ENCODE measurements at regions not wholly inside any gene's neighbourhood (a gene's known extent, or its start where the extent isn't known, plus 50 kb on each side); places are given as distances from the start of the nearest gene placed in this dataset.

GRCh38 chr2:88831792-88832248 is 140.3 kb downstream of the RPIA start:
- H3K4me1 ChIP-seq (ENCODE audit: control insufficient read depth, insufficient read depth, low read length): no peaks in the 10 kb centered on the region
- peaks cover 38% of the 10 kb centered on the region for H3K9me3 Mint-ChIP-seq
- no peaks in the 10 kb centered on the region for H3K9me3 ChIP-seq (ENCODE audit: control insufficient read depth, low read length)
- no peak overlapping the region for H3K4me3 Mint-ChIP-seq
- no peaks in the 10 kb centered on the region for H3K4me1 Mint-ChIP-seq
- H3K36me3 ChIP-seq (ENCODE audit: control insufficient read depth, insufficient read depth, low read length): no peaks in the 10 kb centered on the region
- peak; percentile 69 for DNase-seq
- no peak overlapping the region for H3K4me3 ChIP-seq (ENCODE audit: low read length)
- H3K27me3 ChIP-seq (ENCODE audit: control insufficient read depth, insufficient read depth, low read length, poor library complexity, severe bottlenecking): no peaks in the 10 kb centered on the region
- H3K36me3 Mint-ChIP-seq (ENCODE audit: low read depth): no peaks in the 10 kb centered on the region
- no peaks in the 10 kb centered on the region for H3K27me3 Mint-ChIP-seq (ENCODE audit: insufficient read depth)
- H3K27ac ChIP-seq (ENCODE audit: low read depth, low read length): no peak overlapping the region
- H3K9ac ChIP-seq (ENCODE audit: extremely low read depth, low read length, poor library complexity, severe bottlenecking): no peak overlapping the region
- WGBS, 2 experiments (ENCODE audit: insufficient coverage in 1 of 2, insufficient read length in 1 of 2): 43 to 76% methylated on average over 4 to 7 of the region's 7 CpGs
- no peak overlapping the region for H3K27ac Mint-ChIP-seq
- TF ChIP-seq CTCF (conservative IDR thresholded peaks at IDR 0.05): peak; percentile 84

GRCh38 chr2:88832311-88832991 is 141.0 kb downstream of the RPIA start:
- no peaks in the 10 kb centered on the region for H3K27me3 Mint-ChIP-seq (ENCODE audit: insufficient read depth)
- Histone ChIP-seq H3K4me1 (ENCODE audit: control insufficient read depth, insufficient read depth, low read length) (no peaks in the 10 kb centered on the region), H3K27me3 (ENCODE audit: control insufficient read depth, insufficient read depth, low read length, poor library complexity, severe bottlenecking) (no peaks in the 10 kb centered on the region), H3K9me3 (ENCODE audit: control insufficient read depth, low read length) (no peaks in the 10 kb centered on the region), H3K36me3 (ENCODE audit: control insufficient read depth, insufficient read depth, low read length) (no peaks in the 10 kb centered on the region), H3K27ac (ENCODE audit: low read depth, low read length) (no peak overlapping the region), H3K9ac (ENCODE audit: extremely low read depth, low read length, poor library complexity, severe bottlenecking) (no peak overlapping the region), H3K4me3 (ENCODE audit: low read length) (no peak overlapping the region)
- H3K27ac Mint-ChIP-seq: no peak overlapping the region
- no peaks in the 10 kb centered on the region for H3K4me1 Mint-ChIP-seq
- H3K36me3 Mint-ChIP-seq (ENCODE audit: low read depth): no peaks in the 10 kb centered on the region
- peaks cover 35% of the 10 kb centered on the region for H3K9me3 Mint-ChIP-seq
- DNase-seq: no peak
- no peak for TF ChIP-seq CTCF (conservative IDR thresholded peaks at IDR 0.05)
- no peak overlapping the region for H3K4me3 Mint-ChIP-seq
- WGBS, 2 experiments (ENCODE audit: insufficient coverage in 1 of 2, insufficient read length in 1 of 2): 86 to 93% methylated on average over 4 to 8 of the region's 8 CpGs

GRCh38 chr2:88832992-88833389 is 141.5 kb downstream of the RPIA start:
- Histone ChIP-seq H3K9me3 (ENCODE audit: control insufficient read depth, low read length) (no peaks in the 10 kb centered on the region), H3K4me1 (ENCODE audit: control insufficient read depth, insufficient read depth, low read length) (no peaks in the 10 kb centered on the region), H3K27ac (ENCODE audit: low read depth, low read length) (no peak overlapping the region), H3K36me3 (ENCODE audit: control insufficient read depth, insufficient read depth, low read length) (no peaks in the 10 kb centered on the region), H3K9ac (ENCODE audit: extremely low read depth, low read length, poor library complexity, severe bottlenecking) (no peak overlapping the region), H3K27me3 (ENCODE audit: control insufficient read depth, insufficient read depth, low read length, poor library complexity, severe bottlenecking) (no peaks in the 10 kb centered on the region), H3K4me3 (ENCODE audit: low read length) (no peak overlapping the region)
- 90 to 92% methylated on average over 1 of the region's 1 CpG for WGBS, 2 experiments (ENCODE audit: insufficient coverage in 1 of 2, insufficient read length in 1 of 2)
- no peak for DNase-seq
- no peaks in the 10 kb centered on the region for H3K36me3 Mint-ChIP-seq (ENCODE audit: low read depth)
- no peaks in the 10 kb centered on the region for H3K27me3 Mint-ChIP-seq (ENCODE audit: insufficient read depth)
- H3K27ac Mint-ChIP-seq: no peak overlapping the region
- H3K4me3 Mint-ChIP-seq: no peak overlapping the region
- TF ChIP-seq CTCF (conservative IDR thresholded peaks at IDR 0.05): no peak
- peaks cover 33% of the 10 kb centered on the region for H3K9me3 Mint-ChIP-seq
- H3K4me1 Mint-ChIP-seq: no peaks in the 10 kb centered on the region
